GF-D8 (cell line): ENCODE measurements at regions not wholly inside any gene's neighbourhood (a gene's known extent, or its start where the extent isn't known, plus 50 kb on each side); places are given as distances from the start of the nearest gene placed in this dataset.
"Not testable (repeated sequence)": the region's sequence is repeated elsewhere in the genome, so short reads cannot be mapped to it uniquely, and the experiment has no call there.

ENCODE experiments used
- DNase-seq: peaks from one replicate; lab custom pipeline; 2025; lab: John Stamatoyannopoulos, UW

- DNase-seq = not testable (repeated sequence)
Observed at GRCh38 chr22:19662049-19662684, 52.1 kb upstream of the SEPTIN5 start.

- peak; percentile 63 for DNase-seq
Observed at GRCh38 chr22:19663286-19663815, 51.0 kb upstream of the SEPTIN5 start.

GRCh38 chr22:19663821-19664355 is 50.4 kb upstream of the SEPTIN5 start:
- no peak for DNase-seq

- no peak for DNase-seq
Observed at GRCh38 chr22:19664406-19664805, 49.9 kb upstream of the SEPTIN5 start.
